ENCODE measurements at regions not wholly inside any gene's neighbourhood (a gene's known extent, or its start where the extent isn't known, plus 50 kb on each side); places are given as distances from the start of the nearest gene placed in this dataset.

- H2BK12ac ChIP-seq (ENCODE audit: low read length): no peak overlapping the region
- no peak overlapping the region for H3K14ac ChIP-seq (ENCODE audit: low read length)
- peaks cover 0 to 2% (median 0%) of the 10 kb centered on the region in 3 experiments for H3K27me3 ChIP-seq (ENCODE audit: control insufficient read depth in 3 of 3, insufficient read depth in 3 of 3, low read depth in 1 of 3, low read length in 3 of 3)
- no peak overlapping the region for H2BK120ac ChIP-seq (ENCODE audit: low read depth, low read length)
- no peak overlapping the region for H3K27ac ChIP-seq (replicated peaks; ENCODE audit: low read length)
- no peak overlapping the region for H3K9ac ChIP-seq (ENCODE audit: low read depth, low read length, poor library complexity)
- no peak overlapping the region for H2AFZ ChIP-seq (ENCODE audit: low read length)
- no CpG with 5 or more reads among the region's 7 CpGs for WGBS, 2 donors (ENCODE audit: extremely low coverage in 2 of 2, insufficient read length in 2 of 2, insufficient replicate concordance in 1 of 2)
- no peak overlapping the region for H3K4me3 ChIP-seq (ENCODE audit: low read length in 2 of 2)
- no peak overlapping the region for H2BK5ac ChIP-seq (ENCODE audit: low read length)
- no peak overlapping the region for H4K8ac ChIP-seq (ENCODE audit: low read depth, low read length)
- no peak overlapping the region for H3K4ac ChIP-seq (ENCODE audit: low read length)
- no peak overlapping the region for H2BK15ac ChIP-seq (ENCODE audit: low read length)
- H3K4me1 ChIP-seq (ENCODE audit: control insufficient read depth in 2 of 2, insufficient read depth in 1 of 2, low read depth in 1 of 2, low read length in 2 of 2): no peaks in the 10 kb centered on the region
- no peak overlapping the region for H3K23ac ChIP-seq (ENCODE audit: low read depth, low read length, poor library complexity)
- H3K4me2 ChIP-seq (ENCODE audit: insufficient read depth, low read length, poor library complexity, severe bottlenecking): no peak overlapping the region
- H3K9me3 ChIP-seq (replicated peaks in 1 of 2; ENCODE audit: control insufficient read depth in 2 of 2, insufficient read depth in 1 of 2, low read depth in 1 of 2, low read length in 2 of 2): no peaks in the 10 kb centered on the region
- H4K91ac ChIP-seq (ENCODE audit: low read depth, low read length, poor library complexity): no peak overlapping the region
- no peak overlapping the region for H3K18ac ChIP-seq (ENCODE audit: low read length)
- DNase-seq (ENCODE audit: low spot score): no peak
- H3K79me1 ChIP-seq (ENCODE audit: low read depth, low read length): no peaks in the 10 kb centered on the region
- H2AK5ac ChIP-seq (ENCODE audit: low read depth, low read length): no peak overlapping the region
- no peaks in the 10 kb centered on the region for H3K36me3 ChIP-seq (replicated peaks in 1 of 2; ENCODE audit: control insufficient read depth in 2 of 2, insufficient read depth in 2 of 2, low read length in 2 of 2)
Measured at GRCh38 chr3:71912839-71913495, 128.0 kb upstream of the PROK2 start.

DNA sequence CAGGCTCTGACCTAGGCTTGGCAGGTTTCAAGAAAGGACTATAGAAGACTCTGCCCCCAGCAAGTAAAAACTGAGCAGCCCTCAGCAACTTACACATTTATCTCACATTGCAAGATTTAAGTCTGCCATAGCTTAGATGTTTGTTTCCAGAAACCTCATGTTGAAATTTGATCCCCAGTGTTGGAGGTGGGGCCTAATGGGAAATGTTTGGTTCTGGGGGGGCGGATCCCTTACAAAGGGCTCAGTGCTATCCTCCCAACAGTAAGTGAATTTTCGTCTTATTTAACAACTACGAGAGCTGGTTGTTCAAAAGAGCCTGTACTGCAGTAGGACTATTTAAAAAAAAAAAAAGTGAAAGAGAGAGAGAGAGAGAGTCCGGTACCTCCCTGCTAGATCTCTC, 125.2 kb upstream of the PROK2 start:
- H3K79me1 ChIP-seq (ENCODE audit: low read depth, low read length): no peaks in the 10 kb centered on the region
- no peak overlapping the region for H3K4me2 ChIP-seq (ENCODE audit: insufficient read depth, low read length, poor library complexity, severe bottlenecking)
- no peaks in the 10 kb centered on the region for H3K4me1 ChIP-seq (ENCODE audit: control insufficient read depth in 2 of 2, insufficient read depth in 1 of 2, low read depth in 1 of 2, low read length in 2 of 2)
- H2BK15ac ChIP-seq (ENCODE audit: low read length): no peak overlapping the region
- peaks cover 0 to 2% (median 0%) of the 10 kb centered on the region in 3 experiments for H3K27me3 ChIP-seq (ENCODE audit: control insufficient read depth in 3 of 3, insufficient read depth in 3 of 3, low read depth in 1 of 3, low read length in 3 of 3)
- no peak overlapping the region for H4K91ac ChIP-seq (ENCODE audit: low read depth, low read length, poor library complexity)
- no peak overlapping the region for H4K8ac ChIP-seq (ENCODE audit: low read depth, low read length)
- H3K18ac ChIP-seq (ENCODE audit: low read length): no peak overlapping the region
- no peak overlapping the region for H3K9ac ChIP-seq (ENCODE audit: low read depth, low read length, poor library complexity)
- H3K9me3 ChIP-seq (replicated peaks in 1 of 2; ENCODE audit: control insufficient read depth in 2 of 2, insufficient read depth in 1 of 2, low read depth in 1 of 2, low read length in 2 of 2): no peaks in the 10 kb centered on the region
- H2AFZ ChIP-seq (ENCODE audit: low read length): no peak overlapping the region
- no peak overlapping the region for H2BK5ac ChIP-seq (ENCODE audit: low read length)
- no peak overlapping the region for H3K23ac ChIP-seq (ENCODE audit: low read depth, low read length, poor library complexity)
- no peak overlapping the region for H3K27ac ChIP-seq (replicated peaks; ENCODE audit: low read length)
- no peak overlapping the region for H3K14ac ChIP-seq (ENCODE audit: low read length)
- no peak overlapping the region for H2BK120ac ChIP-seq (ENCODE audit: low read depth, low read length)
- no peak overlapping the region for H2BK12ac ChIP-seq (ENCODE audit: low read length)
- H3K4me3 ChIP-seq (ENCODE audit: low read length in 2 of 2): no peak overlapping the region
- no CpG with 5 or more reads among the region's 4 CpGs for WGBS, 2 donors (ENCODE audit: extremely low coverage in 2 of 2, insufficient read length in 2 of 2, insufficient replicate concordance in 1 of 2)
- no peaks in the 10 kb centered on the region for H3K36me3 ChIP-seq (replicated peaks in 1 of 2; ENCODE audit: control insufficient read depth in 2 of 2, insufficient read depth in 2 of 2, low read length in 2 of 2)
- DNase-seq (ENCODE audit: low spot score): no peak
- no peak overlapping the region for H2AK5ac ChIP-seq (ENCODE audit: low read depth, low read length)
- H3K4ac ChIP-seq (ENCODE audit: low read length): no peak overlapping the region

DNA sequence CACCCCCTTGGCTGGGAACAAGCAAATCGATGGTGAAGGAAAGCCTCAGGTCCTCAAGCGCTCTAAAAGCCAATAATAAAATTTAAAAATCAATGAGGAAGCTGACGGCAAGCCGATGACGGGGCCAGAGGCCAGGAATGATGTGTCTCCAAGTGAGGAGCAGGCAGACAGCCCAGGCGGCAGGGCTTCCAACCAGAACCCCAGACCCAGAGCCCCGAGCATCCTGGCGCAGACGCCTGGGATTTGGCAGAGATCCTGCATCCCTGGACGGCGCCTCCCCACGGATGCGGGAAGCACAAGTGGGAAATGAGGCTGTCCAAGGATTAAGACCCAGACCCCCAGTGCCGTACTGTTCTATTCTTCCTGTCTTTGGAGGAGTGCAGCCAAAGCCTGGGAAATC, 123.0 kb upstream of the PROK2 start:
- H2BK5ac ChIP-seq (ENCODE audit: low read length): no peak overlapping the region
- H3K27me3 ChIP-seq (ENCODE audit: control insufficient read depth in 3 of 3, insufficient read depth in 3 of 3, low read depth in 1 of 3, low read length in 3 of 3): peaks cover 0 to 2% (median 0%) of the 10 kb centered on the region in 3 experiments

DNA sequence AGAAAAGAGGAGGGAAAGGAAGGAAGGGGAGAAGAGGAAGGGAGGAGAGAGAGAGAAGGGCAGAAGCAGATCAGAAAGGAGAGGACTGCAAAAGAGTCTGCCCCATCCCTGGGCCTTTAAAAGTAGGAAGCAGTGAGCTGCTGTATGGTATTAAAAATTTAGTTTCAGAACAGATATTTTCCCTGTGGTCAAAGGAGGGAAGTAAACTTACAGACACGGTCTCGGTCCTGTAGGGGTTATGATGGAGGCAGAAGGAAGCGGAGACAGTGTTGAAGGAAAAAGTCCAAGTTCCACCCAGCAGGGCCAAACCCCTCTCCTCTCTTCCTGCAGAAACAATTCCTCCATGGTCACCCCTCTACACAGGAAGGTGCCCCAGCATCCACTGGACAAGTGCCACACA, 122.0 kb upstream of the PROK2 start:
- no peak overlapping the region for H2AFZ ChIP-seq (ENCODE audit: low read length)
- no peak overlapping the region for H3K18ac ChIP-seq (ENCODE audit: low read length)
- H3K9ac ChIP-seq (ENCODE audit: low read depth, low read length, poor library complexity): no peak overlapping the region
- no peaks in the 10 kb centered on the region for H3K36me3 ChIP-seq (replicated peaks in 1 of 2; ENCODE audit: control insufficient read depth in 2 of 2, insufficient read depth in 2 of 2, low read length in 2 of 2)
- no peak overlapping the region for H3K4me3 ChIP-seq (ENCODE audit: low read length in 2 of 2)
- no peak overlapping the region for H3K4ac ChIP-seq (ENCODE audit: low read length)
- H3K27ac ChIP-seq (replicated peaks; ENCODE audit: low read length): no peak overlapping the region
- no peaks in the 10 kb centered on the region for H3K9me3 ChIP-seq (replicated peaks in 1 of 2; ENCODE audit: control insufficient read depth in 2 of 2, insufficient read depth in 1 of 2, low read depth in 1 of 2, low read length in 2 of 2)
- H2BK5ac ChIP-seq (ENCODE audit: low read length): no peak overlapping the region
- H2AK5ac ChIP-seq (ENCODE audit: low read depth, low read length): no peak overlapping the region
- H3K79me1 ChIP-seq (ENCODE audit: low read depth, low read length): no peaks in the 10 kb centered on the region
- no peak for DNase-seq (ENCODE audit: low spot score)
- peaks cover 0 to 2% of the 10 kb centered on the region in 2 donors for H3K4me1 ChIP-seq (ENCODE audit: control insufficient read depth in 2 of 2, insufficient read depth in 1 of 2, low read depth in 1 of 2, low read length in 2 of 2)
- no peak overlapping the region for H3K14ac ChIP-seq (ENCODE audit: low read length)
- WGBS, 2 donors (ENCODE audit: extremely low coverage in 2 of 2, insufficient read length in 2 of 2, insufficient replicate concordance in 1 of 2): no CpG with 5 or more reads among the region's 3 CpGs
- H2BK120ac ChIP-seq (ENCODE audit: low read depth, low read length): no peak overlapping the region
- H4K8ac ChIP-seq (ENCODE audit: low read depth, low read length): no peak overlapping the region
- H3K23ac ChIP-seq (ENCODE audit: low read depth, low read length, poor library complexity): no peak overlapping the region
- peaks cover 0 to 2% (median 0%) of the 10 kb centered on the region in 3 experiments for H3K27me3 ChIP-seq (ENCODE audit: control insufficient read depth in 3 of 3, insufficient read depth in 3 of 3, low read depth in 1 of 3, low read length in 3 of 3)
- H2BK12ac ChIP-seq (ENCODE audit: low read length): no peak overlapping the region
- no peak overlapping the region for H4K91ac ChIP-seq (ENCODE audit: low read depth, low read length, poor library complexity)
- H3K4me2 ChIP-seq (ENCODE audit: insufficient read depth, low read length, poor library complexity, severe bottlenecking): no peak overlapping the region
- no peak overlapping the region for H2BK15ac ChIP-seq (ENCODE audit: low read length)

More for the DNA sequence above, 123.0 kb upstream of the PROK2 start:
- H3K4me2 ChIP-seq (ENCODE audit: insufficient read depth, low read length, poor library complexity, severe bottlenecking): no peak overlapping the region
- no peaks in the 10 kb centered on the region for H3K9me3 ChIP-seq (replicated peaks in 1 of 2; ENCODE audit: control insufficient read depth in 2 of 2, insufficient read depth in 1 of 2, low read depth in 1 of 2, low read length in 2 of 2)
- peak overlapping the region; percentile 24 for H2BK12ac ChIP-seq (ENCODE audit: low read length)
- H3K36me3 ChIP-seq (replicated peaks in 1 of 2; ENCODE audit: control insufficient read depth in 2 of 2, insufficient read depth in 2 of 2, low read length in 2 of 2): no peaks in the 10 kb centered on the region
- no peak overlapping the region for H2AFZ ChIP-seq (ENCODE audit: low read length)
- H2BK120ac ChIP-seq (ENCODE audit: low read depth, low read length): no peak overlapping the region
- no peak for DNase-seq (ENCODE audit: low spot score)
- peak overlapping the region; percentile 9 for H3K18ac ChIP-seq (ENCODE audit: low read length)
- no peaks in the 10 kb centered on the region for H3K79me1 ChIP-seq (ENCODE audit: low read depth, low read length)
- no peak overlapping the region for H3K9ac ChIP-seq (ENCODE audit: low read depth, low read length, poor library complexity)
- no peak overlapping the region for H3K27ac ChIP-seq (replicated peaks; ENCODE audit: low read length)
- H3K23ac ChIP-seq (ENCODE audit: low read depth, low read length, poor library complexity): no peak overlapping the region
- H3K4me3 ChIP-seq (ENCODE audit: low read length in 2 of 2): no peak overlapping the region
- H2AK5ac ChIP-seq (ENCODE audit: low read depth, low read length): peak overlapping the region; percentile 31
- H4K8ac ChIP-seq (ENCODE audit: low read depth, low read length): no peak overlapping the region
- no peak overlapping the region for H2BK15ac ChIP-seq (ENCODE audit: low read length)
- H3K14ac ChIP-seq (ENCODE audit: low read length): no peak overlapping the region
- no peaks in the 10 kb centered on the region for H3K4me1 ChIP-seq (ENCODE audit: control insufficient read depth in 2 of 2, insufficient read depth in 1 of 2, low read depth in 1 of 2, low read length in 2 of 2)
- no peak overlapping the region for H3K4ac ChIP-seq (ENCODE audit: low read length)
- no peak overlapping the region for H4K91ac ChIP-seq (ENCODE audit: low read depth, low read length, poor library complexity)
- no CpG with 5 or more reads among the region's 14 CpGs for WGBS, 2 donors (ENCODE audit: extremely low coverage in 2 of 2, insufficient read length in 2 of 2, insufficient replicate concordance in 1 of 2)

All from neuronal stem cell (in vitro differentiated cells).